ENCODE measurements at regions not wholly inside any gene's neighbourhood (a gene's known extent, or its start where the extent isn't known, plus 50 kb on each side); places are given as distances from the start of the nearest gene placed in this dataset.
"Not testable (repeated sequence)": the region's sequence is repeated elsewhere in the genome, so short reads cannot be mapped to it uniquely, and the experiment has no call there.

DNA sequence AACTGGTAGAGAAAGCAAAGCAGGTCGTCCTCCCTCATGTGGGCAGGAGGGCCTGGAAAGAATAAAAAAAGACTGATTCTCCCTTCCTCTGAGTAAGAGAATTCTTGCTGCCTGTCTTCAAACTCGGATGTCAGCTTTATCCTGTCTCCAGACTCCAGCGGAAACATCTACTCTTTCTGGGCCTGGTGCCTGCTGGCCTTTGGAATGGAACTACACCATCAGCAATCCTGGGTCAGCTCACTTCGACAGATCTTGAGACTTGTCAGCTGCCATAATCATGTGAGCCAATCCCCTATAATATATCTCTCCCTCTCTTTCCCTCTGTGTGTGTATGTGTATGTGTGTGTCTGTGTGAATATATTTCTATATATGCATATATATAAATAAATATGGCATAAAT is 411.0 kb upstream of the DPP6 start:
- no peak for DNase-seq (ENCODE audit: low read depth)

DNA sequence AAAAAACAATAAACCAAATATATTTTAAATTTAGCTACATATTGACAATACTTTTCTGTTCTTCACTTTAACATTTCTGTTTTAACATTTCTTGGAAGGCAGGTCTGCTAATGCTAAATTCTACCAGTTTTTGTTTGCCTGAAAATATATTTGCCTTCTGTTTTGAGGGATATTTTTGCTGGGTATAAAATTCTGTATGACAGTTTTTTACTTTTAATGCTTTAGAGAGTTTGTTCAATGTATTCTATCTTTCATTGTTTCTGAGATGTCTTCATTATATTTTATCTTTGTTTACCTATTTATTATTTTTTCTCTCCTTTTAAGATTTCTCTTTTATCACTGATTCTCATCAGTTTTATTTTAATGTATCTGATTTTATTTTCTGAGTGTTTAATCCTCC is 409.2 kb upstream of the DPP6 start:
- DNase-seq (ENCODE audit: low read depth), result no peak

DNA sequence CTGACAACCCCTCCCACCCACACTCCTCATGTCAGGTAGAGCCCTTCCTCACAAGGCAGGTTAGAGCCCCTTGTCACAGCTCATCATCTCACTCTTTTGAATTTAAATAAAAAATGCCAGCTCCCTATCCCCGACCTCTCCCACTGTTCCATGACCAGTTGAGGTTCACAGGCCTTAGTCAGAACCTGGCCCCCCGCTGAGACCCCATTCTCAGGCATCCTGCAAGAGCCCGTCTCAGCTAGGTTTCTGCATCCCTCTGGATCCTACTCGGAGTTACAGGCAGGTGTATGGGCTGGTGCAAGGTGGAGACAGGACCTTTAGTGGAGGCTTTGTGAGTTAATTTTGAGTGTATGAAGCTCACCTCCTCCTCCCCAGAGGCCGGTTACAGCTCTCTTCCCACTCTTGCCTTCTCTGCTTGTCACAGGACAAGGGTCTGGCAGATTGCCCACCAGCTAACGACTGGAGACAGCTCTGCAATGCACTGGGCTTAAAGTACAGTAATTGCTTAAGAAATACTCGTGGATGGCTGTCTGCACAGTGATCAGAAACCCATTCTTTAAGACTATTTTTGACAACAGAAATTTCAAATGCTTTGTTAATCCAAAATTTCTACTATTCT is 394.9 kb upstream of the DPP6 start:
- DNase-seq (ENCODE audit: low read depth), result no peak

DNA sequence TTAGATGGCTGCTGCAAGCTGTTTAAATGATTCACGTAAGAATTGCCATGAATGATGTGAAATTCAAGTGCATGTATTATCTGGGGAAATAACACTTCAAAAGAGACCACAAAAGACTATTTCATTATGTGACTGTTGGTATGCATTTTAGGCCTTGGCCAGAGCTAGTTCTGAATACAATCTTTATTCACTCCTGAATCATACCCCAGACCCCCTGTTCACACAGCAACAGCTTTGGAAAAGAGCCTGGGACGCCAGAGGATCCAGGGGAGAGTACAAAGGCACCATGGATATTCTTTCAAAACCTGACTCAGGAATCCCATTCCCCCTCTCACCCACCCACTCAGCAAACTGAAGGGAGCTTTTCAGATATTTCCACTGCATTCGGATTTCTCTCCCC is 377.1 kb upstream of the DPP6 start:
- no peak for DNase-seq (ENCODE audit: low read depth)

DNA sequence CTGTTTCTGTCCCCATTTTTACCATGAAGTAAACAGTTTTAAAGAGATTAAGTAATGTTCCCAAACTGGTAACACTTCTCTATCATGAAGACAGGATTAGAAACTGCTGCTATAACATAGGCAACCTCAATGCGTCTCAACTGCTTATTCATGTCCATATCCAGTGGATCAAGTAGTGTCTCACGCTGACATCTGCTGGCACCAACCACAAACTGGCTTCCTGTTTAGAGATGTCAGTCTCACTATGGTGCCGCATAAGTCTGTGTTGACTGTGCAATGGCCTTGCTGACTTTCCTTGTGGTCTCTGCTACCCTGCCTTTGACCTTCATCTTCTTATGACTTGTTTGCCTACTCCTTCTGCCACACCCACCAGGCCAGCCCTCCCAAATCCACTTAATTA is 369.6 kb upstream of the DPP6 start:
- DNase-seq (ENCODE audit: low read depth), result no peak

DNA sequence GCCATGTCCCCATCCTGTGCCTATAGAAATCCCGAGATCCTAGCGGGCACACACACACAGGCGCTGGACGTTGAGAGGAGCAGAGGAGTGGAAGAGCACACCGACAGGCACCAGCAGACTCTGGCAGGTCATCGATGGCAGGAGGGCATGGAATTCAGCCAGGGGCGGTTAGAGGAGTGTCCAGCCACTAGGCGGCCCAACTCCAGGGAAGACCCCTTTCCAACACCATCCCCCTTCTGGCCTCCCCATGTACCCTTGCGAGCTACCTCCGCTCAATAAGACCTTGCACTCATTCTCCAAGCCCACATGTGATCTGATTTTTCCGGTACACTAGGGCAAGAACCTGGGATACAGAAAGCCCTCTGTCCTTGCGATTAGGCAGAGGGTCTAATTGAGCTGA is 356.0 kb upstream of the DPP6 start:
- DNase-seq (ENCODE audit: low read depth), result no peak

DNA sequence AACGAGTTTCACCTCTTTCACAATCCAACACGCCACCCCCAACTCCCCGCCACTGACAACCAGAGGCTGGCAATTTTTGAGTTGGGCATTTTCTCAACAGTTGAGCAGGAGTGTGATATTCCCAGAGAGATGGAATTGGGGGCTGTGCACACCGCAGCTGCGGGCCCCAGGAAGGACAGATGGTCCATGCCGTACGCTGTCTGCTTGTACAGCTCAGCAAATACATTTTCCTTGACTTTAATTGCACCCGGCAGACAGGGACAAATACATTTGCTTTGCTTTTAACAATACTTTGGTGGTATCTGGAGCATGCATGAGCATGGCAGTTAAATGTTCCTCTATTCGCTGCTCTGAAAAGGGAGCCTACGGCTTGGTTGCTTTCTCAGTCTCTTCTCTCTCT is 354.2 kb upstream of the DPP6 start:
- DNase-seq (ENCODE audit: low read depth), result no peak

DNA sequence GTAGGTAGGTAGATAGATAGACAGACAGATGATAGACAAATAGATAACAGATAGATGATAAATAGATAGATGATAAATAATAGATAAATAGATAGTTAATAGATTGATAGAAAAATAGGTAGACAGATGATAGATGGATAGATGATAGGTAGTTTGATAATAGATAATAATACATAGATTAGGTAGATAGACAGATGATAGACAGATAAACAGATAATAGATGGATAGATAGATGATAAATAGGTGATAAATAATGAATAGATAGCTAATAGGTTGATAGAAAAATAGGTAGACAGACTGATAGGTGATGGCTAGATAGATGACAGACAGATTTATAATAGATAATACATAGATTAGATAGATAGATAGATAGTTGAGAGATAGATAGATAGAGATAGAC is 350.5 kb upstream of the DPP6 start:
- no peak for DNase-seq (ENCODE audit: low read depth)

DNA sequence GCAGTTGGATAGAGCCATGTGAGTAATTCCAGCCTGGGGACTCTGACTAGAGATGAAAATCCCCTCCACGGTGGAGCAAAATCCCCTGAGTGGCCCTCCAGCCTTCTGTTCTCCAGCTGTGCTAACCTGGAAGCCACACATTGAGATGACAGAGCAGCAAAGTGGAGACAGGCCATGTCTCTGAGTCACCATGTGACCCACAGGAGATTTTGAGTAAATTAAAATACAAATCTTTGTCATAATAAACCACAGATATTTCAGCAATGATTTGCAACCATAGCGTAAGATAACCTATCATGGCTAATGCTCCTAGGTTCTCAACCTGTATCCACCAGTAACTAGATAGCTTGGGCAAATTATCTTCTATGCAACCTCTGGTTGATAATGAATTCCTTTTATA is 328.3 kb upstream of the DPP6 start:
- DNase-seq (ENCODE audit: low read depth), result not testable (repeated sequence)

DNA sequence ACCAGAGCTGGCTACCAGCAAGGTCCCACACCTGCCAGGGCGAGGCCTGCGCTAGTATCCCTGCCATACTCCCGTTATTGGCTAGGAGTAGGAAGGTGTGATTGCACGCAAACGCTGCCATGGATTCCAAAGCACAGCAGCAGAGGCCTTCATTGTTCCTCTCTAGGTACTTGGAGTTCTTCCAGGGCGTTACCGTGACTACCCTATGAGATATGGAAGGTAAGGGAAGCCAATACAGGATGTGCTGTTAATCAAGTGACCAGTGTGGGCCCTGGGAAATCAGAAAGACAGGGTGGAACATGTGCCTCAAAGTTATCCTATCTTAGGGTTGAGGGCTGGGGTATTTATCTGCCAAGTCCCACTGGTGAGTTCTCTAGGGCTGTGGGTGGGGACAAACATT is 320.7 kb upstream of the DPP6 start:
- not testable (repeated sequence) for DNase-seq (ENCODE audit: low read depth)

DNA sequence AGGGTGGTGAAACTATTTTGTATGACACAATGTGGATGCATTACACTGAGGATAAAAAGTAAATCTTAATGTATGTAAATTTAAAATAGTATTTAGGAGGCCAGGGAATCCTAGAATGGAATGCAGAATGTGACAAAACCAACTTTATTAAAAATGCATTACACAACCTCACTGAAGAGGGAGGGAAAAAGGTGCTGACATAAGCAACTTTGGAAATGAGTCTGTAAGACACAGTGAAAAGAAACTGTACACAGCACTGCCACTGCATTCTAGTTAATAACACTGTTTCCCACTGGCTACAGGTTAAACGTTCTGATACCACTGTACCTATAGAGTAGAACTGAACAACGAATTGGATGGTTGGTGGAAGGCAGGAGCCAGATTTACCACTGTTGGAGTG is 308.8 kb upstream of the DPP6 start:
- not testable (repeated sequence) for DNase-seq (ENCODE audit: low read depth)

DNA sequence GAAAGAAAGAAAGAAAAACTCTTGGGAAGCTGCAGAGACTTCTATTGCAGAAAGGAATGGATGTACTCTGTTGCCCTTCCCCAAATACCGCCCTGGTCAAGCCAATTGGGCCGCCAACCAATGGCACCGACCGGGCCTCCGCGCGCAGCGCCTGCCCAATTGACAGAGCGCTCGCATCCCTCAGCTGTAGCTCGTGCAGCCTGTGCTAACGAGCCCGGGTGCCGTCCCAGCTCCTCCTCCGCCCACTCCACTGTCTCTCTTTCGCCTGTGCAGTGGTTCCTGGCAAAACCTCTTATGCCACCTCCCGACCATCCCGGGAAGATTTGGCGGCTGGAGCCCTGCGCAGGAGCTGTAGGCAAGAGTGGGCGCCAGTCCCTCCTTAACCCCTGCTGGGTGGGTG is 304.2 kb upstream of the DPP6 start:
- not testable (repeated sequence) for DNase-seq (ENCODE audit: low read depth)

DNA sequence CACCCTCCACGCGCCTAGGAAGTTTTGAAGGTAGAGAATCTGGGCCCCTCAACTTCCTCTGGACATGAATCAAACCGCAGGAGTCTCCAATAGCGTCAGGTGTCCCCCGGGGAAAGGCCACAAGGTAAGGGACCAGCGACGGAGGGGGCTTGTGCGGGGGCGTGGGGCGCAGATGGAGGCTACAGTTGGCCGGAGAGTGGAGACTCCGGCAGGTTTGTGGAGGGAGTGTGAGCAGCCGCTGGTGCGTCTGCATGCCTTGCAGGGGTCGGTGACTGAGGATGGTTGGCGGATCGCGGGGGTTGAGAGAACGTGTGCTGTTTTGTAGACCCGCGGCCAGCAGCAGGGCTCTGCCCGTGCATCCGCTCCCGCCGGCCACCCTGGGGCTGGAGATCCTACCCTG is 303.3 kb upstream of the DPP6 start:
- not testable (repeated sequence) for DNase-seq (ENCODE audit: low read depth)

DNA sequence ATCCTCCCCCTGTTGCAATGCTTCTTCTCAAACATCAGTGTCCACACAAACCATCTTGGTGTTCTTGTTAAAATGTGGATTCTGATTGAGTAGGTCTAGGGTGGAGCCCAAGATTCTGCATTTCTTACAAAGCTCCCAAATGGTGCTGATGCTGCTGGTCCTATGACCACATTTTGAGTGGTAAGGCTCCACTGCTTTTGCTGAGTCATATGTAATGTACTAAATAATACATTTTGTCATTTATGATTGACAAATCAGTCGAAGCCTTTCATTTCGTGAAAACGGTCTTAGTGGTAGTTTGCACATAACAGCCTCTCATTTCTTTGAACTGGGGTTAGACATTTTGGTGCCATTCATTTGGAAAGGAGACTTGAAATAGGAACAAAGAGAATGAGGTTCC is 286.3 kb upstream of the DPP6 start:
- DNase-seq (ENCODE audit: low read depth), result not testable (repeated sequence)

DNA sequence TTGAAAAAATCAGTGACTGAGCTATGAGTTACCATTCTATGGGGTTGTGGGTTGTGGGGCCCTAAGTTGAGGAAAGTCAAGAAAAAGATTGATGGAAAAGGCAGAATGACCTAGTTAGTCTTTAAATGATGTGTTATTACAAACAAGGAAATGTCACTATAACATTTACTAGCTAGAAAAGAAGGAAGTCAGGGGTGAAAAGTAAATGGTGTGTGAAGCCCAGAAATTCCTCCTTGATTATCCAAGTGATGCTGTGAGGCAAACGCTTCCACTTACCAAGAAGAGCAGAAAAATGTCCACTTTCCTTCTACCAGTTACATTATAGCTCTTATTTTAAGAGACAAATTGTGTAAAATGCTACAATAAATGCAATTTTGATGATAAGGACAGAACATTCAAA is 285.3 kb upstream of the DPP6 start:
- not testable (repeated sequence) for DNase-seq (ENCODE audit: low read depth)

DNA sequence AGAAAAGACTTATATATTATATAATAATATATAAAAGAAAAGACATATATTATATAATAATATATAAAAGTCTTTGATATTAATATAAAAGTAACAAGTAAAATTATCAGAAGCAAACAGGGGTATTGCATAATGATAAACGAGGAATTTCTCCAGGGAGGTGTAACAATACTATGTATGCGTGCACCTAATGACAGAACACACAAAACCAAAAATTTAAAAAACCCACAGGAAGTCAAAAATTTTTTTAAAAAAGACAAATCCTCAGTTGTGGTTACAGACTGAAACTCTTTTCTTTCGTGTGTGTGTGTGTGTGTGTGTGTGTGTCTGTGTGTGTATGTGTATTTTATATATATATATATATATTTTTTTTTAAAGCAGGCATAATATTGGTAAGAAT is 279.2 kb upstream of the DPP6 start:
- DNase-seq (ENCODE audit: low read depth), result no peak

DNA sequence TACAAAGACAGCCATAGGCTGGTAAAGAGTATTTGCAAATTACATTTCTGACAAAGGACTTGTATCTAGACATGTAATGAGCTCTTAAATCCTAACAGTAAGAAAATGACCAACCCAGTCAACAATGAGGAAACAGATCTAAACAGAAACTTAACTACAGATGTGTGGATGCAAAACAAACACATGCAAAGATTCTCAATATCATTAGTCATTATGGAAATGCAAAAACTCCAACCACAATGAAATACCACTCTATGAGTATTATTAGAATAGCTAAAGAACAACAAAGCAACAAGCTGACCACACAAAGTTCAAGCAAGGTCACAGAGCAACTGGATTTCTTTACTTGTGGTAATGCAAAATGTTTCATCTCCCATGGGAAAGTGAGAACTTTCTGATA is 275.3 kb upstream of the DPP6 start:
- not testable (repeated sequence) for DNase-seq (ENCODE audit: low read depth)

DNA sequence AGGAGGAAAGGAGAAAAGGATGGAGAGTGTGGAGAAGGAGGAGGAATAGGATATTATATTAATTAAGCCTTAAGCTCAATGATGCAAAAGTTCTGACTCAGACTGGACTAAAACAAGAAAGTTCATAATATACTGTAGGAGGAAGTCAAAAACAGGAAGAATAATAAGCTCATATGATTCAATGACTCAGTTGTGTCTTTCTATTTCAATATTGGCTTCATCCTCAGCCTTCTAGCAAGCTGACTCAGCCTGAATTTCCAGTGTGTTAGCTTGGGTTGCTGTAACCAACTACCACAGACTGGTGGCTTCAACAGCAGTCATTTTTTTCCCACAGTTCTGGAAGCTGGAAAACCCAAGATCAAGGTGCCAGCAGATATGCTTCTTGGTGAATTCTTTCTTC is 254.8 kb upstream of the DPP6 start:
- DNase-seq (ENCODE audit: low read depth), result not testable (repeated sequence)

DNA sequence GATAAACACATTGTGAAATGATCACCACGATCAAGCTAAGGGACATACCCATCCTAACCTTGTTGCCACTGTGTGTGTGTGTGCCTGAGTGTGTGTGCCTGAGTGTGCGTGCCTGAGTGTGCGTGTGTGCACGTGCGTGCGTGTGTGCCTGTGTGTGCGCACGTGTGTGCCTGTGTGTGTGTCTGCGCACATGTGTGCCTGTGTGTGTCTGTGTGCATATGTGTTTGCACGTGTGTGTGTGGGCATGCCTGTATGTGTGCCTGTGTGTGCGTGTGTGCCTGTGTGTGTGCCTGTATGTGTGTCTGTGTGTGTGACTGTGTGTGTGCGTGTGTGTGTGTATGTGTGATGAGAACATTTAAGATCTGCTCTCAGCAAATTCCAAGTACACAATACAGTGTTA is 244.1 kb upstream of the DPP6 start:
- no peak for DNase-seq (ENCODE audit: low read depth)

DNA sequence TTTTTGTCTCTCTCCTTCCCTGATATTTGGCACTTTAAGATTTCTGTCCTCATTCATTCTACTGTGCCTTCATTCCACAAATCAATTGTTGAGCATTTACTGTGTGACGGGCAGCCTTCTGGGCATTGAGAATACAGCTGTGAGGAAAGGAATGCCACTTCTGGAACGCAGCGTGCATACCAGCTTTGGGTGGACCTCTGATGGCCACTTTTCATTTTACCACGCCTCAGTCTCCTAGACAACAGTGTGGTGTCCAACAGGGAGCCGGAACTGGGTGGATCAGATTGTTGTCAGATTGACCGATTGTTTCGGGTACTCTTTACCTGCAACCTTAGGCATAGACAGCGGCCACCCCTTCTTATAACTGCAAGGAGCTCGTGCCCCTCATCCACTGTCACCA is 222.7 kb upstream of the DPP6 start:
- DNase-seq (ENCODE audit: low read depth), result no peak

DNA sequence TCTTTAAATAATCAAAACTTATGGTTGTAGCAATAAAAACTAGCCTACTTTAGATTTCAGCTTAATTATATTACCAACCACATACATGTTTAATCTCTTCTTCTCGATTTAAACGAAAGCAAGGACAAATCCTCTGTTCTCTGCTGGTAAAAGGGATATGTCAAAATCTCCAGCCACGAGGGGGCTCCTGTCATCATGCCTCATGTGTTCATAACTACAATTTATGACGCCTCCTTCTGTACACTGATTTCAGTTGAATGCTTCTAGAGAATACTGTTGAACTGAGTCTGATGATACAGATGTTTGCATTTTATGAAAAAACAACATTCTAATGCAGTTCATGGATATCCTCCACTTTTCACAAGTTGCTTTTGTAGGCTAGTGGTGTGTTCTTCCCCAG is 220.0 kb upstream of the DPP6 start:
- no peak for DNase-seq (ENCODE audit: low read depth)

DNA sequence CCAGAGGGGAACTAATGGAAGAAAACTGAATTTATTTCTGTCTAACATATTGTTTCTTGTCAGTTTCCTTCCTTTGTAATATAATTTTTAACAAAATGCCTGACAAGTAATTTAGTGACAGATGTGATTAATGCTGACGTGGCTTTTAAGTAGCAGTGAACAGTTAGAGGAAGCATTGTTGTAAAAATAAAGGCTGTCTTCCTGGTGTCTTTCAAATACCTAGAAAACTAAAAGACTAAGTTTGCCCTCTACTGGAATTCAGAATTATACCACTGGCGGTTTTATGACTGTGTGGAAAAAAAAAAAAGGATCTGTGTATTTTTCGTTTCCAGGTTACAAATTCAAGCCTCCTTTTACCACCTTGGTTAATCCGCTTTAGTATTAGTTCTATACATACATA is 217.1 kb upstream of the DPP6 start:
- no peak for DNase-seq (ENCODE audit: low read depth)

DNA sequence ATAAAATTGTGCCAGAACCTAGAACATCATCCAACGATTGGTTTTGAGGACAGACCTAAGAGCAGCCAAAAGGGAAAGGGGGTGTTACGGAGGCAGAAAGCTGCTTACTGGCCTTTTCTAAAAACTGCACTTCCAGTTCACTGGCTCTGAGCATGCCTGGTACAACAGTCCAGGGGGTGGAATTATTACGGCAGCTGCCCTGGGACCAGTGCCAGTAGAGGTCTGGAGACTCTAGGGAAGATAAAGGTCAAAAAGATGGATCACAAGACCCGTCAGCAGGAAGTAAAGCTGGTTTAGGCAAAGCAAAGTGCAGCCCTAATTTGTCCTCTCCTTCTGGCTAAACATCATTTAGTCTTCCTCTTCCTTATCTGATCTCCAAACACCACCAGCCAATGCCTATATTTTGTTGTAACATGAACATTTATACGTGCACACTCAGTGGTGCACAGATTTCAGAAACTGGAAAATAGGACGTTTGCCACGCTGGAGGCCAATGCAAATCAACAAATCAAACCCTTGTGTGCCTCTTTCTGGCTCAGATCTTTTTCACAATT is 216.4 kb upstream of the DPP6 start:
- no peak for DNase-seq (ENCODE audit: low read depth)

DNA sequence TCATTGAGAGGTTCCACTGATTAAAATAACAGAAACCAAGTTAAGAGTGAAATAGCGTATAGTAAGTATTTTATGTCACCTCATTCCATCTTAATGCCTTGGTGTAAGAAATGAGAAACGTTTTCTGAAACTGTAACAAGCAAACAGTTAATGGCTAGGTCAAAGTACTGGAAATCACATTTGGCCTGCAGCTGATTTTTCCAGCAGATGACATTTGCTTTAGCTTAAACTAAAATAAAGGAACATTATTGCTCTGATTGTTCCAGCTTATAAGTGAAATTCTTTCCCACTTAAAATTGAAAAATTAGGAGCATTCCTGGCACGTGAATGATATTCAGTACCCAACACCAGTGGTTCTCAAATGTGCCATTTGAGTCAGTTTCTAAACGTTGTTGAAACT is 213.6 kb upstream of the DPP6 start:
- no peak for DNase-seq (ENCODE audit: low read depth)

DNA sequence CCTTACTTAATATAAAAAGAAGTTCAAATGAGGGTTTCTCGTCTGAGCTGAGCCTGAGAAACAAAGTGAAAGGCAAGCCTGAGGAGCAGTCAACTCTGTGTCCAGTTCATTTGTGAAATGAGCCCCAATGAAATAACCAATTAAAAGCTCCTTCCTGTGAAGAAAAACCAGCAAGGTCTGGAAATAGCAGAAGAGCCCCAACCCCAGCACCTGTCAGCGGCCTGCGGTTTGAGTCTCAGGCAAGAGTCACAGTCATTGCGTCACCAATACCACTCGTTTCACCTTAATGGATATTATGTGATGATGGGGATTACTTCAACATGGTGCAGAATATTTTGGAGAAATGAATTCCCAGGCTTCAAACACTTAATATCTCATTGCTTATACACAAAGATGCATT is 211.3 kb upstream of the DPP6 start:
- no peak for DNase-seq (ENCODE audit: low read depth)
